H1 (cell line): ENCODE measurements at regions not wholly inside any gene's neighbourhood (a gene's known extent, or its start where the extent isn't known, plus 50 kb on each side); places are given as distances from the start of the nearest gene placed in this dataset.
A peak's percentile ranks its signal among the peaks of the same experiment; 100 is the strongest.
"Not testable (repeated sequence)": the region's sequence is repeated elsewhere in the genome, so short reads cannot be mapped to it uniquely, and the experiment has no call there.

ENCODE experiments used
- CTCF ChIA-PET: fragments of 300-600 bp; sonication (Branson Sonifier 250); formaldehyde crosslinking; loops from one replicate; lab custom pipeline; 2021; ENCODE audit not compliant: partially characterized antibody; lab: Charles Lee
- POLR2A ChIA-PET: fragments of 300-600 bp; sonication (Branson Sonifier 250); formaldehyde crosslinking; loops from one replicate; lab custom pipeline; 2021; ENCODE audit warnings: inconsistent platforms; ENCODE audit not compliant: partially characterized antibody; lab: Charles Lee
- DNase-seq, 2 experiments: peaks; one replicate each; pipeline versions ENCODE4 v3.0.0 to v3.0.0-alpha.2; 2010 to 2022; ENCODE audit warnings: low spot score in 2 of 2, low read depth in 1 of 2, mixed read lengths in 1 of 2
- FAIRE-seq: peaks from 2 replicates; lab custom pipeline; 2011; peaks lifted over from hg19 to GRCh38; lab: Jason Lieb, UNC
- H2AFZ ChIP-seq: 2 replicates; pipeline ENCODE4 v1.8.1; 2012; ENCODE audit warnings: low read length, inconsistent platforms
- H2AK5ac ChIP-seq: 2 replicates; pipeline ENCODE4 v1.6.1; 2013; ENCODE audit warnings: low read depth, low read length
- H2BK120ac ChIP-seq: replicated peaks from 2 replicates; pipeline ENCODE3; 2013; ENCODE audit warnings: low read depth, low read length, inconsistent platforms
- H2BK12ac ChIP-seq: 2 replicates; pipeline ENCODE4 v1.6.1; 2013; ENCODE audit warnings: low read depth, low read length
- H2BK15ac ChIP-seq: 2 replicates; pipeline ENCODE4 v1.6.1; 2013; ENCODE audit warnings: low read length
- H2BK20ac ChIP-seq: 2 replicates; pipeline ENCODE4 v1.6.1; 2013; ENCODE audit warnings: low read length
- H2BK5ac ChIP-seq: 2 replicates; pipeline ENCODE4 v1.6.1; 2013; ENCODE audit warnings: low read depth, low read length
- H3K14ac ChIP-seq: 2 replicates; pipeline ENCODE4 v1.6.1; 2013; ENCODE audit warnings: inconsistent platforms; ENCODE audit not compliant: insufficient read length
- H3K18ac ChIP-seq: 2 replicates; pipeline ENCODE4 v1.6.1; 2013; ENCODE audit warnings: low read length; ENCODE audit errors: extremely low read depth
- H3K23ac ChIP-seq: 2 replicates; pipeline ENCODE4 v1.6.1; 2013; ENCODE audit warnings: inconsistent platforms; ENCODE audit not compliant: insufficient read length
- H3K23me2 ChIP-seq: 2 replicates; pipeline ENCODE4 v1.6.1; 2013; ENCODE audit warnings: low read depth, low read length
- H3K27ac ChIP-seq: 2 replicates; pipeline ENCODE4 v1.6.1; 2011; ENCODE audit warnings: low read depth, low read length, inconsistent platforms
- H3K27me3 ChIP-seq, 4 experiments: replicated peaks in 1 of 4; 1 replicate in 1 of 4; 2 replicates in 3 of 4; pipeline versions ENCODE4 v1.6.1 to v1.8.1; 2011 to 2013; ENCODE audit warnings: low read length in 3 of 4, mild to moderate bottlenecking in 3 of 4, inconsistent platforms in 2 of 4, mixed read lengths in 2 of 4, moderate library complexity in 1 of 4; ENCODE audit not compliant: control insufficient read depth in 3 of 4, insufficient read depth in 3 of 4; ENCODE audit errors: extremely low read depth in 1 of 4
- H3K36me3 ChIP-seq, 4 experiments: 2 replicates each; pipeline versions ENCODE4 v1.6.1 to v1.8.1; 2011 to 2013; ENCODE audit warnings: mild to moderate bottlenecking in 4 of 4, low read length in 3 of 4, moderate library complexity in 2 of 4, control low read depth in 1 of 4, inconsistent platforms in 1 of 4; ENCODE audit not compliant: insufficient read depth in 4 of 4, control insufficient read depth in 2 of 4
- H3K4ac ChIP-seq: replicated peaks from 2 replicates; pipeline ENCODE3; 2013; ENCODE audit warnings: low read length, low read depth, mixed read lengths, inconsistent platforms; ENCODE audit not compliant: insufficient read length
- H3K4me1 ChIP-seq, 4 experiments: replicated peaks in 1 of 4; 1 replicate in 1 of 4; 2 replicates in 3 of 4; pipeline versions ENCODE4 v1.6.1 to v1.8.1; 2011 to 2013; ENCODE audit warnings: low read length in 3 of 4, inconsistent platforms in 2 of 4, mixed read lengths in 1 of 4; ENCODE audit not compliant: insufficient read depth in 4 of 4, control insufficient read depth in 3 of 4
- H3K4me2 ChIP-seq, 2 experiments: 2 replicates each; pipeline versions ENCODE4 v1.6.1 to v1.8.1; 2011 to 2013; ENCODE audit warnings: low read depth in 2 of 2, low read length in 2 of 2, control low read depth in 1 of 2, inconsistent platforms in 1 of 2, mild to moderate bottlenecking in 1 of 2; ENCODE audit not compliant: insufficient read depth in 1 of 2
- H3K4me3 ChIP-seq, 4 experiments: fragments of 200-600, 300-600 bp in 1 of 4; sonication (generic), shearing (Covaris generic), sonication (Bioruptor Twin) in 1 of 4; 2 replicates each; pipeline versions ENCODE4 v1.5.1 to v1.8.1; 2011 to 2016; ENCODE audit warnings: low read length in 4 of 4, low read depth in 3 of 4, control low read depth in 2 of 4, inconsistent platforms in 2 of 4, mild to moderate bottlenecking in 2 of 4, mixed read lengths in 1 of 4, moderate library complexity in 1 of 4; ENCODE audit not compliant: insufficient read depth in 2 of 4; ENCODE audit errors: extremely low read depth in 1 of 4
- H3K56ac ChIP-seq: replicated peaks from 2 replicates; pipeline ENCODE3; 2013; ENCODE audit warnings: low read depth, mild to moderate bottlenecking, mixed read lengths, low read length, inconsistent platforms; ENCODE audit not compliant: insufficient read length
- H3K79me1 ChIP-seq: 2 replicates; pipeline ENCODE4 v1.6.1; 2013; ENCODE audit warnings: low read depth, low read length, control low read depth
- H3K79me2 ChIP-seq, 2 experiments: 2 replicates each; pipeline versions ENCODE4 v1.6.1 to v1.8.1; 2012 to 2013; ENCODE audit warnings: low read length in 2 of 2, mild to moderate bottlenecking in 2 of 2, inconsistent platforms in 1 of 2; ENCODE audit not compliant: insufficient read depth in 2 of 2, control insufficient read depth in 1 of 2
- H3K9ac ChIP-seq, 4 experiments: replicated peaks in 1 of 4; 1 replicate in 1 of 4; 2 replicates in 3 of 4; pipeline versions ENCODE4 v1.6.1 to v1.8.1; 2011 to 2013; ENCODE audit warnings: low read depth in 3 of 4, low read length in 3 of 4, control low read depth in 2 of 4, mild to moderate bottlenecking in 2 of 4, moderate library complexity in 2 of 4, inconsistent platforms in 1 of 4; ENCODE audit errors: extremely low read depth in 1 of 4
- H3K9me3 ChIP-seq, 2 experiments: 2 replicates each; pipeline versions ENCODE4 v1.6.1 to v1.8.1; 2012 to 2013; ENCODE audit warnings: mild to moderate bottlenecking in 2 of 2, moderate library complexity in 2 of 2, control low read depth in 1 of 2, inconsistent platforms in 1 of 2, low read depth in 1 of 2, low read length in 1 of 2, mixed read lengths in 1 of 2; ENCODE audit not compliant: insufficient read depth in 2 of 2
- H4K20me1 ChIP-seq, 2 experiments: replicated peaks in 1 of 2; 2 replicates each; pipeline versions ENCODE3 to v1.8.1; 2011 to 2013; ENCODE audit warnings: inconsistent platforms in 2 of 2, low read length in 2 of 2, mild to moderate bottlenecking in 1 of 2; ENCODE audit not compliant: insufficient read depth in 2 of 2, control insufficient read depth in 1 of 2
- H4K5ac ChIP-seq: 2 replicates; pipeline ENCODE4 v1.6.1; 2013; ENCODE audit warnings: low read length, low read depth, mixed read lengths, inconsistent platforms; ENCODE audit not compliant: insufficient read length
- H4K8ac ChIP-seq: 2 replicates; pipeline ENCODE4 v1.8.0; 2013; ENCODE audit warnings: mild to moderate bottlenecking, moderate library complexity, low read length, inconsistent platforms; ENCODE audit not compliant: insufficient read depth; ENCODE audit errors: extremely low read depth
- H4K91ac ChIP-seq: replicated peaks from 2 replicates; pipeline ENCODE3; 2013; ENCODE audit warnings: low read length, mixed read lengths, inconsistent platforms; ENCODE audit not compliant: insufficient read length
- BRCA1 ChIP-seq: IDR thresholded peaks from 2 replicates; pipeline ENCODE4 v1.6.1; 2012; ENCODE audit warnings: low read depth, low read length, improper control_type of control experiment
- WGBS, 2 experiments: shearing (Covaris generic) in 1 of 2; methylation state at CpG; one replicate each; pipeline versions ENCODE4 v1.1.6 to v1.1.7; 2013 to 2015; ENCODE audit warnings: low lambda C conversion rate in 2 of 2, mixed read lengths in 2 of 2, inconsistent platforms in 1 of 2, low coverage in 1 of 2, missing lambda C conversion rate in 1 of 2; ENCODE audit not compliant: insufficient replicate concordance in 2 of 2, insufficient coverage in 1 of 2, insufficient read length in 1 of 2; ENCODE audit errors: extremely low coverage in 1 of 2, missing lambda C conversion rate in 1 of 2; 5-methylcytosine and 5-hydroxymethylcytosine counted together

- H3K4me2 ChIP-seq, H3K9ac ChIP-seq, H3K18ac ChIP-seq, H3K27me3 ChIP-seq, H4K8ac ChIP-seq, H4K91ac ChIP-seq, H2BK20ac ChIP-seq, H3K79me2 ChIP-seq, H2BK15ac ChIP-seq, H4K20me1 ChIP-seq, H3K4me3 ChIP-seq, H2AFZ ChIP-seq, FAIRE-seq, H2BK12ac ChIP-seq, H3K23me2 ChIP-seq, H3K36me3 ChIP-seq, H3K4ac ChIP-seq, H3K14ac ChIP-seq, H3K79me1 ChIP-seq, H3K56ac ChIP-seq, POLR2A ChIA-PET, H3K27ac ChIP-seq, H3K9me3 ChIP-seq, H3K23ac ChIP-seq, H2BK5ac ChIP-seq, H2AK5ac ChIP-seq, H2BK120ac ChIP-seq, DNase-seq, H4K5ac ChIP-seq, H3K4me1 ChIP-seq: not testable (repeated sequence)
- CTCF ChIA-PET: interaction anchor here (1.2 kb wide), 1 partner anchor 9 kb away, joined by 4 read pairs; no protein-coding TSS in a partner anchor
- WGBS, 2 experiments: 86% methylated on average over 5 of the region's 5 CpGs; no CpG with 5 or more reads in 1 of the 2 experiments
- peak; percentile 97 for TF ChIP-seq BRCA1
These were observed 306.9 kb upstream of the IL12A start for GRCh38 chr3:159681717-159682116.
